Left renal cortex interstitium (tissue), 4 donors: ENCODE measurements at regions not wholly inside any gene's neighbourhood (a gene's known extent, or its start where the extent isn't known, plus 50 kb on each side); places are given as distances from the start of the nearest gene placed in this dataset.

ENCODE experiments used
- DNase-seq, 4 donors: peaks; one replicate each; pipeline ENCODE4 v3.0.0-alpha.2; 2013; ENCODE audit warnings: low read depth in 4 of 4, low spot score in 2 of 4, missing footprints in 1 of 4

GRCh38 chr3:16048435-16049318, 125.8 kb upstream of the GALNT15 start:
- no peak for DNase-seq

- no peak for DNase-seq
These were observed 123.6 kb upstream of the GALNT15 start for GRCh38 chr3:16050641-16051467.

- DNase-seq, result no peak
These were observed 122.8 kb upstream of the GALNT15 start for GRCh38 chr3:16051691-16052090.

- DNase-seq, result no peak
These were observed 121.5 kb upstream of the GALNT15 start for GRCh38 chr3:16052964-16053363.

- no peak for DNase-seq
These were observed 120.7 kb upstream of the GALNT15 start for GRCh38 chr3:16053794-16054193.

- DNase-seq, result no peak
These were observed 118.8 kb upstream of the GALNT15 start for GRCh38 chr3:16055606-16056211.

- no peak for DNase-seq
These were observed 118.3 kb upstream of the GALNT15 start for GRCh38 chr3:16056217-16056616.

- no peak for DNase-seq
These were observed 116.0 kb upstream of the GALNT15 start for GRCh38 chr3:16058521-16058920.

GRCh38 chr3:16059081-16059537, 115.4 kb upstream of the GALNT15 start:
- DNase-seq, result no peak

- DNase-seq, result no peak
These were observed 114.6 kb upstream of the GALNT15 start for GRCh38 chr3:16059711-16060357.

GRCh38 chr3:16060358-16060852, 114.1 kb upstream of the GALNT15 start:
- DNase-seq, result no peak

- no peak for DNase-seq
These were observed 113.5 kb upstream of the GALNT15 start for GRCh38 chr3:16060945-16061344.

- no peak for DNase-seq
These were observed 113.0 kb upstream of the GALNT15 start for GRCh38 chr3:16061491-16061890.

- no peak for DNase-seq
These were observed 110.9 kb upstream of the GALNT15 start for GRCh38 chr3:16063603-16064002.

- no peak for DNase-seq
These were observed 109.7 kb upstream of the GALNT15 start for GRCh38 chr3:16064642-16065414.

GRCh38 chr3:16066545-16066944, 107.9 kb upstream of the GALNT15 start:
- no peak for DNase-seq

- DNase-seq, result no peak
These were observed 107.5 kb upstream of the GALNT15 start for GRCh38 chr3:16066975-16067374.

GRCh38 chr3:16067837-16068471, 106.5 kb upstream of the GALNT15 start:
- no peak for DNase-seq
